GM18508 (cell line): ENCODE measurements at regions not wholly inside any gene's neighbourhood (a gene's known extent, or its start where the extent isn't known, plus 50 kb on each side); places are given as distances from the start of the nearest gene placed in this dataset.
"Not testable (repeated sequence)": the region's sequence is repeated elsewhere in the genome, so short reads cannot be mapped to it uniquely, and the experiment has no call there.

Source experiments
- ATAC-seq: cut with Tn5 transposase; IDR thresholded peaks from one replicate; pipeline ENCODE4 v1.9.1; 2021; ENCODE audit warnings: moderate number of reproducible peaks; ENCODE audit not compliant: insufficient read depth, unreplicated experiment

GRCh38 chr2:51807229-51807628 lies 775.3 kb upstream of the NRXN1 start:
- no peak for ATAC-seq

GRCh38 chr2:51795248-51795888 lies 763.4 kb upstream of the NRXN1 start:
- ATAC-seq, result no peak

- ATAC-seq, result no peak
Measured at GRCh38 chr2:51791496-51791895, 759.6 kb upstream of the NRXN1 start.

- no peak for ATAC-seq
Measured at GRCh38 chr2:51790854-51791253, 758.9 kb upstream of the NRXN1 start.

GRCh38 chr2:51789918-51790317 lies 758.0 kb upstream of the NRXN1 start:
- no peak for ATAC-seq

- ATAC-seq, result no peak
Measured at GRCh38 chr2:51782921-51783765, 751.2 kb upstream of the NRXN1 start.

- no peak for ATAC-seq
Measured at GRCh38 chr2:51781691-51782090, 749.8 kb upstream of the NRXN1 start.

GRCh38 chr2:51780353-51780752 lies 748.4 kb upstream of the NRXN1 start:
- no peak for ATAC-seq

GRCh38 chr2:51779723-51780122 lies 747.8 kb upstream of the NRXN1 start:
- ATAC-seq, result not testable (repeated sequence)

- no peak for ATAC-seq
Measured at GRCh38 chr2:51778806-51779205, 746.9 kb upstream of the NRXN1 start.

GRCh38 chr2:51774606-51775005 lies 742.7 kb upstream of the NRXN1 start:
- ATAC-seq, result not testable (repeated sequence)

- no peak for ATAC-seq
Measured at GRCh38 chr2:51760441-51760840, 728.5 kb upstream of the NRXN1 start.

GRCh38 chr2:51758081-51758480 lies 726.1 kb upstream of the NRXN1 start:
- ATAC-seq, result no peak

- ATAC-seq, result no peak
Measured at GRCh38 chr2:51734115-51734514, 702.2 kb upstream of the NRXN1 start.

GRCh38 chr2:51723691-51724090 lies 691.8 kb upstream of the NRXN1 start:
- ATAC-seq, result no peak

- ATAC-seq, result no peak
Measured at GRCh38 chr2:51722311-51722710, 690.4 kb upstream of the NRXN1 start.

GRCh38 chr2:51720826-51721225 lies 688.9 kb upstream of the NRXN1 start:
- ATAC-seq, result no peak

- ATAC-seq, result no peak
Measured at GRCh38 chr2:51718881-51719280, 686.9 kb upstream of the NRXN1 start.

- no peak for ATAC-seq
Measured at GRCh38 chr2:51717312-51717711, 685.4 kb upstream of the NRXN1 start.

GRCh38 chr2:51711766-51712165 lies 679.8 kb upstream of the NRXN1 start:
- no peak for ATAC-seq

- ATAC-seq, result no peak
Measured at GRCh38 chr2:51710222-51710621, 678.3 kb upstream of the NRXN1 start.

GRCh38 chr2:51707625-51708024 lies 675.7 kb upstream of the NRXN1 start:
- no peak for ATAC-seq
